Fibroblast of villous mesenchyme (primary cell): ENCODE measurements at regions not wholly inside any gene's neighbourhood (a gene's known extent, or its start where the extent isn't known, plus 50 kb on each side); places are given as distances from the start of the nearest gene placed in this dataset.

Experiments
- DNase-seq: peaks from one replicate; pipeline ENCODE4 v3.0.0-alpha.2; 2010; ENCODE audit warnings: low read depth
- H3K4me3 ChIP-seq: 2 replicates; pipeline ENCODE4 v1.5.1; 2011; ENCODE audit warnings: low read depth, mild to moderate bottlenecking, low read length
- CTCF ChIP-seq: IDR thresholded peaks from 2 replicates; pipeline ENCODE4 v1.5.1; 2012; ENCODE audit warnings: low read depth, mild to moderate bottlenecking, low read length; ENCODE audit not compliant: insufficient read depth

- TF ChIP-seq CTCF, result no peak
- no peak overlapping the region for H3K4me3 ChIP-seq
- peak; percentile 1 for DNase-seq
Measured at GRCh38 chr5:121350181-121350930, 501.3 kb upstream of the FTMT start.

GRCh38 chr5:121366515-121366914 is 485.2 kb upstream of the FTMT start:
- TF ChIP-seq CTCF, result no peak
- H3K4me3 ChIP-seq, result no peak overlapping the region
- peak; percentile 18 for DNase-seq

GRCh38 chr5:121373371-121373770 is 478.3 kb upstream of the FTMT start:
- no peak for TF ChIP-seq CTCF
- no peak overlapping the region for H3K4me3 ChIP-seq
- no peak for DNase-seq

GRCh38 chr5:121377461-121377860 is 474.2 kb upstream of the FTMT start:
- DNase-seq, result no peak
- H3K4me3 ChIP-seq, result no peak overlapping the region
- TF ChIP-seq CTCF, result no peak

GRCh38 chr5:121378046-121378445 is 473.6 kb upstream of the FTMT start:
- H3K4me3 ChIP-seq, result no peak overlapping the region
- TF ChIP-seq CTCF, result no peak
- DNase-seq, result peak; percentile 5

- DNase-seq, result no peak
- no peak overlapping the region for H3K4me3 ChIP-seq
- TF ChIP-seq CTCF, result no peak
Measured at GRCh38 chr5:121378559-121379359, 472.9 kb upstream of the FTMT start.
